Stimulated activated naive CD4-positive, alpha-beta T cell (primary cell): ENCODE measurements at regions not wholly inside any gene's neighbourhood (a gene's known extent, or its start where the extent isn't known, plus 50 kb on each side); places are given as distances from the start of the nearest gene placed in this dataset.
"Not testable (repeated sequence)": the region's sequence is repeated elsewhere in the genome, so short reads cannot be mapped to it uniquely, and the experiment has no call there.

Source experiments
- DNase-seq, 6 experiments: peaks; one replicate each; lab custom pipeline; 2025; lab: John Stamatoyannopoulos, UW

DNA sequence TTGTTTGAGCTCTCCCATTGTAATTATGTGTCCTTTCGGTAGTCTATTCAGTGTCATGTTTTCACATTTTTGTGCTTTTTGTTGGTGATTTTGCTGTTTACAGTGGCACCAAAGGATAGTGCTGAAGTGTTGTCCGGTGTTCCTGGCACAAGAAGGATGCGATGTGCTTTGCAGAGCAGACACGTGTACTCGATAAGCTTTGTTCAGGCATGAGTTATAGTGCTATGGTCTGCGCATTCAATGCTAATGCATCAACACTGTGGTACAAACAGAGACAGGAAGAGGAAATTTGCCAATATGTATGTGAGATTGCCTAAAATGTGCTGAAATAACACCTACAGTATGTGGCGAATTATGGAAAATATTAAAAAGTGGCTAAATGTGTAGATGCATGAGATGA is 913.4 kb upstream of the ACO1 start:
- no peak for DNase-seq

DNA sequence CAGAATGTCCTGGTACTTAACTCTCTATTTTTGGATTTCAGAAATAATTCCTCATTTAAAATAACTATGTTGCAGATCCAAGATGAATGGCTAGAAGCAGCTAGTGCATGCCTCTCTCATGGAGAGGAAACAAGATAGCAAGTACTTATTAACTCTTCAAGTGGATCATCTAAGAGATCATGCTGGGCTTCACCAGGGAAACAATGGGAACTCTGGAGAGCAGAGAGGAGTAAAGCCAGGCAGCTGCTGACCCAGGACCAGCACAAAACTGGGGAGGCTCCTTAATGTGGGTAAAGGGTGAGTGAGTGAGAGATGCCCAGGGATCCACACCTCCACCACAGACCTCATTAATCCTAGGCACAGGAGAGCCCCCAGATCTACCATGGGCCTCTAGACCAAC is 897.8 kb upstream of the ACO1 start:
- no peak for DNase-seq

DNA sequence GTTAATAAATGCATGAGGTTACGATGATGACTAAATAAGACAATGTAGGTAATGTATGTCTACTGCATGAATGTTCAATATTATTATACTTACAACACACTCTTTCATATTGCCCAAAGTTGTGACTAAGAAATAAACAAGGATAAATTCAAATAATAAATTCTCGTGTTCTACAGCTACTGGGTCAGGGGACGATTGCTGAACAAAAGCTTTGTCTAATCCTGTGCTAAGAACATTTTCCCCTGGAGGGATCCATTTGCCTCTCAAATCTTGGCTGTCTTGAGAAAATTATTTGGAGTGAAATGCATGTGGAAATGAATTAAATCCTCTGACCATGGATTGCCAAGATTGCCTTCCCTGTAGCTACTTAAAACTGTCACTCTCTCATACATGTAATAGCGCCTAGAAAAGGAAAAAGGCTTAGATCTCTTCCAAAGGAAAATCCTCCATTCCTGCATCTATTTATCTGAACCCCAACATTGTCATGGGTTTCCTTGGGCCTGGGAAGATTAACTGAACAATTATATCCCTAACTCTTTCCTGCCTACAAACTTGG is 893.8 kb upstream of the ACO1 start:
- no peak for DNase-seq

DNA sequence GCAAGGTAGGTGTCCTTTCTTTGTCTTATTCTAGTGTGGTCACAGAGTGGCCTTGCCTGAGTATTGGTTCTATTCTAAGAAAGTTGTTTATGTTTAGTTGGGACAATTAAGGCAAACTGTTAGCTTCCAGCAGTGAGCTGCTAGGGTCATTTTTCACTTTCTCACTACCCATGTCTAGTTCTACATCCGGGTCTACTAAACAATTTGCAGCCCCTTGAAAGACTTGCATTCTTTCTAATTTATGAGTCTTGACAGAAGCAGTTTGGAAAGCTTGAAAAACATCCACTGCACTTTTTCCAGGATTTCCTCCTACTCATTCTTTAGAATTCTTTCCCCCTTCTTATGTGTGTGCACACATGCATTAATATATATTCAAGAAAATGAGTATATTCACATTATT is 892.2 kb upstream of the ACO1 start:
- DNase-seq, result no peak

- no peak for DNase-seq
These were observed 884.0 kb upstream of the ACO1 start for GRCh38 chr9:31500422-31500821.

DNA sequence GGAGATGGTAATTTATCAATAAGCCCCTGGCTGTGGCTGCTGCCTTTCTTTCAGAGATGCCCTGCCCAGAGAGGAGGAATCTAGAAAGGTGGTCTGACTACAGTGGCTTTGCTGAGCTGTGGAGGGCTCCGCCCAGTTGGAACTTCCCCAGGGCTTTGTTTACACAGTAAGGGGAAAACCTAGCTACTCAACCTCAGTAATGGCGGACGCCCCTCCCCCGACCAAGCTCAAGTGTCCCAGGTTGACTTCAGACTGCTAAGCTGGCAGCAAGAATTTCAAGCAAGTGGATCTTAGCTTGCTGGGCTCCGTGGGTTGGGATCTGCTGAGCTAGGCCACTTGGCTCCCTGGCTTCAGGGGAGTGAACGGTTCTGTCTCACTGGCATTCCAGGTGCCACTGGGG is 865.4 kb upstream of the ACO1 start:
- DNase-seq, result peak in 3 of 6 experiments; percentile 3 to 5 (median 4)

DNA sequence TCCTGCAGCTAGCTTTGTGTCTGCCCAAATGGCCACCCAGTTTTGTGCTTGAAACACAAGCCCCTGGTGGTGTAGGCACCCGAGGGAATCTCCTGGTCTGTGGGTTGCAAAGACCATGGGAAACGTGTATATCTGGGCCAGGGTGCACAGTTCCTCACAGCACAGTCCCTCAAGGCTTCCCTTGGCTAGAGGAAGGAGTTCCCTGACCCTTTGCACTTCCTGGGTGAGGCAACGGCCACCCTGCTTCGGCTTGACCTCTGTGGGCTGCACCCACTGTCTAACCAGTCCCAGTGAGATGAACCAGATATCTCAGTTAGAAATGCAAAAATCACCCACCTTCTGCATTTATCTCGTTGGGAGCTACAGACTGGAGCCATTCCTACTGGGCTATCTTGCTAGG is 865.0 kb upstream of the ACO1 start:
- no peak for DNase-seq

DNA sequence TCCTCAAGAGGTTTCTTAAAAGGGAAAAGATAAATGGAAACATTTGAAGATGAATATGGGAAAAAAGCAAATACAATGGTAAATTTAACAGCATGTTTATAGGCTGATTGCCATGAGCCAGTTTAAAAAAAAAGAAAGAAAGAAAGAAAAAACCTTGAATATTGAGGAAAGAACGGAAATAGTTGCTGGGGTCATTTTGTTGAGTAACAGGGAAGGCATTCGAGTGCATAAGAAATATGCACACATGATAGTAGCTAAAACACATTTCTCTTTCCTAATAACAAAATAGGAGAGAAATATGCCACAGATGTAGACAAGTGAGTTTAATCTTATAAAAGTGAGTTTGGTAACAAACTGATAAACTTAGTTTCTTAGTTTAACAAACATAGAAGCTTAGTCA is 864.6 kb upstream of the ACO1 start:
- DNase-seq, result no peak

DNA sequence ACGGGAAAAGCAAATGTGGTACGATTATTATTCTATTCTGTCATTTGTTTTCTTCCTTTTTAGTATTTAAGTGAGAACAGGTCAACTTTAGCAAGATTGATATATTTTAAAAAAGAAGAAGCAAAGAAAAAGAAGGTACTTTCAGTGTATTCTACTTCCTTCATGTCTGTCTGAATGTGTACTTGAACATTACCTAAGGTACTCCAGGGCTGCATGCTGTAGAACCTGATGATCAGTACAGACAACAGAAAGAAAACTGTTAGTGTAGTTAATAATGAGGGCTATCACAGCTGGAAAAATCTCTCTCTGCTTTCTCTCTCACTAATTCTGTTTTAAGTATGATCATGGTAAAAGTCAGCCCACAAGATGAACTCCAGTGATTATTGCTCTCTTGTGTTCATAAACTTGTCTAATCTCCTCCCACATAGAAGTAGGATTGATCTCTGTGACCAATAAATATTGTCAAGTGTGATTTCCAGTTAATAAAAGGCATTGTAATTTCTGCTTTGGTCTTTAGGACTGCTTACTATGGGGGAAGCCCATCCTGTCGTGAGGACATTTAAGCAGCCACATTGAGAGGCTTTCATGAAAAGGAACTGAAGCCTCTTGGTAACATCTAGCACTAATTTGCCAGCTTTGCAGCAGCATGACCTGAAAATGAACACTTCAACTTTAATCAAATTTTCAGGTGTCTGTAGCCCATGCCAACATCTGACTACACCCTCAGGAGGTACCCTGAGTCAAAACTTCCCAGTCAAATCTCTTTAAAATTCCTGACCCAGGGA is 864.0 kb upstream of the ACO1 start:
- no peak for DNase-seq

- no peak for DNase-seq
These were observed 848.8 kb upstream of the ACO1 start for GRCh38 chr9:31535651-31536050.

- DNase-seq, result no peak
These were observed 848.0 kb upstream of the ACO1 start for GRCh38 chr9:31536471-31536870.

- no peak for DNase-seq
These were observed 842.6 kb upstream of the ACO1 start for GRCh38 chr9:31541721-31542281.

GRCh38 chr9:31542384-31543055 is 841.9 kb upstream of the ACO1 start:
- peak in 2 of 6 experiments; percentile 5 to 8 for DNase-seq

- no peak for DNase-seq
These were observed 829.5 kb upstream of the ACO1 start for GRCh38 chr9:31554941-31555340.

DNA sequence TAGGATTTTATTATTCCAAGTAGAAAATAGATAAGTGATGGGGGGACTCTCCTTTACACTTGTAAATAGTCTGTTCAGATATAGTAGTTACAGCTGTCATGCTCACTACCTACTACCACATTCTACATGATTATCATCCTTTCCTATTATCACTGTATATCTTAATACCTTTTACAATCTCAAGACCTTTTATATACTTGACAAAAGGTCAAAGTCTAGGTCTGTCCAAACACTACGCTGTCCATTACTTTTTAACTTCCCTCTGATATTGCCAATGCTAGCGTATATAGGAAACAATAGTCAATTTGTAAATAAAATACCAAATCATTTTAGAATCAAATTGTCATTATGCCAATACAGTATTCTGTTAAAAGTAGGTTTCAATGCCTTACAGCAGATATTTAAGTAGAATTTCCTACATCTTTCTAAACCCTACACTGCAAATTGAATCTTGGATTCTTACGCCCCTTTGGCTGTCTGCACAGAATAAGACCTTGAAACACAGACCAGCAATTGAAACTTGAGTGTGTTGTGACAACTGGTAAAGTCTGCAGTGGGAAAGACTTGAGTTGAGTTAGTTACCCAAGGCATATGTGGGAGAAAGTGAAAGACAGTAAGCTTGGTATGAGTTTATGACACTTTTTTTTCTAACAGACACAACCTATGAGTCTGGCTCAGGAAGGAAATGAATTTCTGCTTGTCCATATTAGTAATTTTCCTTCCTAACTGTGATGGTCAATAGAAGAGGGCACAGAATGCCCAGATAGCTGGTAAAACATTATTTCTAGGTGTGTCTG is 827.6 kb upstream of the ACO1 start:
- no peak for DNase-seq

DNA sequence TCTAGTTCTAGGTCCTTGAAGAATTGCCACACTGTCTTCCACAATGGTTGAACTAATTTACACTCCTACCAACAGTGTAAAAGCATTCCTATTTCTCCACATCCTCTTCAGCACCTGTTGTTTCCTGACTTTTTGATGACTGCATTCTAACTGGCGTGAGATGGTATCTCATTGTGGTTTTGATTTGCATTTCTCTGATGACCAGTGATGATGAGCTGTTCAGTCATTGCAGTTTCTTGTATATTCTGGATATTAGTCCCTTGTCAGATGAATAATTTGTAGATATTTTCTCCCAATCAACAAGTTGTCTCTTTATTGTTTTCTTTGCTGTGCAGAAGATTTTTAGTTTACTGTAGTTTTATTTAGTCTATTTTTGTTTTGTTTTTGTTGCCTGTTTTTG is 812.3 kb upstream of the ACO1 start:
- DNase-seq, result not testable (repeated sequence)

DNA sequence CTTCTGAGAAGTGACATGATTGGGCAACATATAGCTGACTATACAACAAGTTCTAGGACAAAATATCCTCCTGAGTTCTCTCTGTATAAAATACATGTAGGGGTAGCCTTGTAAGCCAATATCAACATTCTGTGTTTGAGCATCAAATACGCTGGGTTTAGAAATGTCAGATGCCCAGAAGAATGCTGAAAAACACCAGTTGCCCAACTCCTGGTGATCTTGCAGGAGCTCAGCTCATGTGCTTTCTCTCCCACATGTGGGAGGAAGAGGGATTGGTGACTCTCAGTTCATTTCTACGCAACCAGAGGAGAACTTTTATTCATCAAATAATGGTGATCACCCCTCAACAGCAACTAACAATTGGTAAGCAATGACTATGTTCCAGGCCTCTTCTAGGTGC is 810.9 kb upstream of the ACO1 start:
- DNase-seq, result no peak

DNA sequence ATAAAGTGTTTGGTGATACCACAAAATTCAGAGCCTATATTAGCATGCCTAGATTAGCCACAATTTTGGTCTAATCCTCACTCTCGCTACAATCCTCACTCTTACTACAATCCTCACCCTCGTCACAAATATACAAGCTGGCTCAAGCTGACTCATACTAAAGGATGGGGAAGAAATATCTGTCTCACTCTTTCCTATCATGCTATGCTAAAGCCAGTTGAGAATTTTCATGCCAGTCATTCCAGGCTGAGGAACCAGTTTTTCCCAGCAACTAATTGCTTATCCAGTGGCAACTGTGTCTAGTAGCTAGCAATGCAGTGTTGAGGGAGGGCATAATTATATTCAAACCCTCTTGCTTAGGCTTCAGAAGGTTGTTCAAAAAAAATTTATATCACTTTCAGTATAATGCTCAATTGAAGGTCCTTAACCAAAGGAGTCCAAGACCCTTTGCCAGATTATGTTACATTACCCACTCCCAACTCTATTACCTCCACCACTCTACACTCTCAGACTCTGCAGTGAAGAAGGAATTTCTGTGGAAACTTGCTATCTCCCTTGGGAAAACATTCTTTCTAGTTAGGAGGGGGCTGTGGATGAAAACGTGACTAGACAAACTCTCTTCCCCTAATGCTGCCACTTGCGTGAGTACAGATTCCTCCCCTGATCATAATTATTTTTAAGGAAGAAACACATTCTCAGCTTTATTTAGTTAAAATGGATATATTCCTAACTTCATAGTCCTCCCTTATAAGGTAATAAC is 810.3 kb upstream of the ACO1 start:
- no peak for DNase-seq

GRCh38 chr9:31582071-31582470 is 802.4 kb upstream of the ACO1 start:
- no peak for DNase-seq

DNA sequence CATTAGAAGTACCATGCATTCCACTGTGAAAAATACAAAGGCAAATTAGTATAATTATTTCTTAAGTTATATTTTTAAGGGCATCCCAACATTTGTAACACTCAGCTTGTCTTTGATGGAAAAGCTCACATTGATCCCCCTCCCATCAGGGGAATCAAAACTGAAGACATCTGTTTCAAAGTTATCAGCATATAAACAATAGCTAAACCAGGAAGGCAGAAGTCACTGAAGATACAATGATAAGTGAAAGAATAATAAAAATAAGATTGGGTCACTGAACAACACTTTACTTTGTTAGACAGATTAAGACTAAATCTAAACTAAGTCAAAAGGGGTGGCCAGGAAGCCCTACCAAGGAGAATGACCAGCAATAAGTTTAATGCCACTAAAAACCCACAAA is 801.9 kb upstream of the ACO1 start:
- no peak for DNase-seq

DNA sequence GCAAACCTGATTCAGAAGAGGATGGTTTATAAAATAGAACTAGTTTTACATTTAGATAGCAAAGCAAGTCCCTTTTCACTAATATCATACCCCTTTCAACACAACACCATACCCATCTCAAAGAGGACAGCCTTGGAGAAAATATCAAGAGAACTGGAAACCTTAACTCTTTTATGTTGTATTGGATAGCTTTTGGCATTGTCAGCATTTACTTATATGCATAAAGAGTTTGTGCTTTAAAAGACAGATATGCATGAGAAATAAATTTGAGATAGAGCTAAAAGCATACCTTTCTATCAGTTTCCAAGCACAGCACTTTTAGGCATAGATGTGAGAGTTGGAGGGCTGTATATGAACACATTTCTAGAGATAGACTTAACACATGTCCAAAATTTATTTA is 799.3 kb upstream of the ACO1 start:
- DNase-seq, result no peak

DNA sequence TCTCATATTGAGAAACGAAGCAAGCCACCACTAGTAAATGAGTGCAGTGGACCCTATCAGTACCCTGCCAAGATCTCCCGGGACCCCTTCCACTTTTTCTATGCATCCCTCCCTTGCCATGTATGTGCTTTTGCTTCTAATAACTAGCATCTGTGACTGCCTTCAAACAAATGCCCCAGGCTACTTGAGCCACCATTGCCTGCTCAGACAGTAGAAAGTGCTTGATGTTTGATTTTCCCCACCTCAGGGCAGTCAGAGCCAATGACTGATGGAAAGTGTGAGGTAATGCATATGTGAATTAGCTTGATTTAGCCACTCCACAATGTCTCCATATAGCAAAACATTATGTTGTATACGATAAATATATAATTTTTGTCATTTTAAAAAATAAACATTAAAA is 797.3 kb upstream of the ACO1 start:
- DNase-seq, result no peak
